ENCODE measurements at regions not wholly inside any gene's neighbourhood (a gene's known extent, or its start where the extent isn't known, plus 50 kb on each side); places are given as distances from the start of the nearest gene placed in this dataset.
A peak's percentile ranks its signal among the peaks of the same experiment; 100 is the strongest.

DNA sequence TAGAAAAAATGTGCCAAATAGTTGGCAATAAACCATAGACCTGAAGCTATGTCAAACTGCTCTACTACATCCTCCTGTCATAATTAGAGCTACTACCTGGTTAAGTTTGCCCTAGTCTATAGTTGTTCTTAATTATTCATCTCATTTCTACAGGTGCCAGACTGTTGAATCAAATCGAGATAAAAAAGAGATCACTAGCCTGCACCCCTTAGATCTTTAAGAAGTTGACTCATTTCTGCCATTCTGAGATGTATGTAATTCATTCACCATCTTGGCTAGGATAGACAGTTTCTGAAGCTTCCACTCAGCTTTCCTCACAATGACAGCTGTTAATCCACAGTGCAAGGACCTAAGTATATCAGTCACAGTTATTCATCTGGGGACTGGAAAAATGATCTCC, 452.1 kb upstream of the BOD1L1 start:
- TF ChIP-seq, protein P1, sequence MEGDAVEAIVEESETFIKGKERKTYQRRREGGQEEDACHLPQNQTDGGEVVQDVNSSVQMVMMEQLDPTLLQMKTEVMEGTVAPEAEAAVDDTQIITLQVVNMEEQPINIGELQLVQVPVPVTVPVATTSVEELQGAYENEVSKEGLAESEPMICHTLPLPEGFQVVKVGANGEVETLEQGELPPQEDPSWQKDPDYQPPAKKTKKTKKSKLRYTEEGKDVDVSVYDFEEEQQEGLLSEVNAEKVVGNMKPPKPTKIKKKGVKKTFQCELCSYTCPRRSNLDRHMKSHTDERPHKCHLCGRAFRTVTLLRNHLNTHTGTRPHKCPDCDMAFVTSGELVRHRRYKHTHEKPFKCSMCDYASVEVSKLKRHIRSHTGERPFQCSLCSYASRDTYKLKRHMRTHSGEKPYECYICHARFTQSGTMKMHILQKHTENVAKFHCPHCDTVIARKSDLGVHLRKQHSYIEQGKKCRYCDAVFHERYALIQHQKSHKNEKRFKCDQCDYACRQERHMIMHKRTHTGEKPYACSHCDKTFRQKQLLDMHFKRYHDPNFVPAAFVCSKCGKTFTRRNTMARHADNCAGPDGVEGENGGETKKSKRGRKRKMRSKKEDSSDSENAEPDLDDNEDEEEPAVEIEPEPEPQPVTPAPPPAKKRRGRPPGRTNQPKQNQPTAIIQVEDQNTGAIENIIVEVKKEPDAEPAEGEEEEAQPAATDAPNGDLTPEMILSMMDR (IDR thresholded peaks at IDR 0.05; ENCODE audit: low read depth, low read length, missing control alignments), result no peak
- no peak overlapping the region for H3K4me3 ChIP-seq (ENCODE audit: low read depth, low read length)
- DNase-seq (ENCODE audit: low read depth), result no peak

DNA sequence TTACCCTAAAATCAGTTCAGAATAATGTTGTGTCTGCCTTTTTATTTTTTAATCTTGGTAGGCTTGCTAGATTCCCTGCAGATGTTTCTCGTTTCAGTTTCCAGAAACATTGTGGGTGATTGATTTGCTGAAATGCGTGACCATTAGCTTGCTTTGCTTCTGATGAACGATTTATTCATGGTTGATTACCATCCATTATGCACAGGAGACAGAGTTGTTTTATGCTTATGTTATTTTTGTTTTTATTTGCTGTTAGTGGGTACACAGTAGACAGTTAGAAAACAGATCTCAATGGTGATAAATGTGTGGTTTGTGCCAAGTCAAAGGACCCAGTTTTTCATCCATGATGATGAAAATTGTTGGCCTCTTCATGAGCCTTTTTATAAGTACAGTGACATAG, 455.6 kb upstream of the BOD1L1 start:
- DNase-seq (ENCODE audit: low read depth), result no peak
- no peak overlapping the region for H3K4me3 ChIP-seq (ENCODE audit: low read depth, low read length)
- TF ChIP-seq, protein P1 (IDR thresholded peaks at IDR 0.05; ENCODE audit: low read depth, low read length, missing control alignments), result no peak

DNA sequence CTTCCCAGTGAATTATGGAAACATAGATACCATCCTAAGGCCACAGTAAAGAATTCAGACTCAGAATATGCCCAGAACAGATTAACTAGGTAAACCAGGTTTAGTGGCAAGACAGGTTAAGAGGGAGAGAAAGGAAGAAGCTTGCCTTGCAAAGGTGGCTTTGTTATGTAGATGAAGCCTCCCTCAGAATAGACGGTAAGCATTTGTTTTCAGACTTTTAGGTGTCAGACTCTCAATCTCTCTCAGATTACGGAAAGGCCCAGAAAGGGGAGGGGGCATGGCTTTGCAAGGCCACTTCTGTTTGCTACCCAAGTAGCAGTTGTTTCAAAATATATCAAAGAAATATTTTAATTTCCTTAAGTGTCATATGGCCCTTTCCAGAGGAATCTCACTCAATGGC, 457.1 kb upstream of the BOD1L1 start:
- TF ChIP-seq, protein P1 (IDR thresholded peaks at IDR 0.05; ENCODE audit: low read depth, low read length, missing control alignments), result no peak

DNA sequence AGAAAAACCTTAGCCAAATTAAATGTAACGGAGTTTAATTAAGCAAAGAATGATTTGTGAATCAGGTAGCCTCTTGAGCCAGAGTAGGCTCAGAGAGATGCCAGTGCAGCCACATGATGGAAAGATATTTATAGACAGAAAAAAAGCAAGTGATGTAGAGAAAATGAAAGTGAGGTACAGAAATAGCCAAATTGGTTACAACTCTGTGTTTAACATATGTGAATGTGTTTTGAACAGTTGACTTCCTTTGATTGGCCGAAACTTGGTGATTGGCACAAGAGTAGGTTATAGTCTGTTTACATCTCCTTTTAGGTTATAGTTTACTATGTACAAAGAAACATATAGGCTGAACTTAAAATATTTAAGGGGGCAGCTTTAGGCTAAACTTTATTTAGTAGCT, 459.9 kb upstream of the BOD1L1 start:
- TF ChIP-seq, protein P1 (IDR thresholded peaks at IDR 0.05; ENCODE audit: low read depth, low read length, missing control alignments), result no peak
- no peak overlapping the region for H3K4me3 ChIP-seq (ENCODE audit: low read depth, low read length)
- peak; percentile 12 for DNase-seq (ENCODE audit: low read depth)

More for the DNA sequence above, 457.1 kb upstream of the BOD1L1 start:
- DNase-seq (ENCODE audit: low read depth), result no peak
- no peak overlapping the region for H3K4me3 ChIP-seq (ENCODE audit: low read depth, low read length)

DNA sequence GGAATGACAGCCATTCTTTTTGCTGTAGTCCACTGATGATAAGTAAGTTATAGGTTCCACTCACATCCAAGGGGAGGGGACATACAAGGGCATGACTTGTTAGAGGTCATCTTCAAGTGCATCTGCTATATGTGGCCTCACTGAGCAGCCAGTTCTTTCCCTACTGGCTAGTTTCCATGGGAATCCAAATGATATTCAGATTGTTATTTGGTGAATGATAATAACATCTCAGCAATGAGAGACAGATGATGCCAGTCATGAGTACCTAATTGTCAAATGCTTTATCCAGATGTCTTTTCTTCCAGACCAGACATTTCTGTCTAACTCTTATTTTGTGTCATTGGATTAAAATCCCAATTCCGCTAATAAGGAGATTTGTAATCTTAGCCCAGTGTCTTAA, 460.4 kb upstream of the BOD1L1 start:
- TF ChIP-seq, protein P1 (IDR thresholded peaks at IDR 0.05; ENCODE audit: low read depth, low read length, missing control alignments), result no peak
- H3K4me3 ChIP-seq (ENCODE audit: low read depth, low read length), result no peak overlapping the region
- no peak for DNase-seq (ENCODE audit: low read depth)

DNA sequence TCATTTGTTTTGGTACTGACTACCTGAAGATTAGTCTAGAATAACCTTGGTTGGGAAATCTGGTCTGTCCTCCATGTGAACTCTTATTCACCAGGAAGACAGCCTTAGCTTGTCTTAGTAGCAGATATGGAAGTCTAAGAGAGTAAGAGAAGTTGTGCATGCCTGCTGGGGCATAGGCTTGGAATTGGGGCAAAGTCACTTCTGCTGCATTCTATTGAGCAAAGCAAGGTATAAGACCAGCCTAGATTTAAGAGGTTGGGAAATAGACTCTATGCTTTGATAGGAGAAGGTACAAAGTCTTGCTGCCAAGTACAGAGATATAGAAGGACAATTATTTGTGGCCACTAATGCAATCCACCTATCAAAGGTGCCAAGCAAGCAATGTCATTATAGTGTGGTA, 464.0 kb upstream of the BOD1L1 start:
- TF ChIP-seq, protein P1 (IDR thresholded peaks at IDR 0.05; ENCODE audit: low read depth, low read length, missing control alignments), result no peak
- no peak overlapping the region for H3K4me3 ChIP-seq (ENCODE audit: low read depth, low read length)

DNA sequence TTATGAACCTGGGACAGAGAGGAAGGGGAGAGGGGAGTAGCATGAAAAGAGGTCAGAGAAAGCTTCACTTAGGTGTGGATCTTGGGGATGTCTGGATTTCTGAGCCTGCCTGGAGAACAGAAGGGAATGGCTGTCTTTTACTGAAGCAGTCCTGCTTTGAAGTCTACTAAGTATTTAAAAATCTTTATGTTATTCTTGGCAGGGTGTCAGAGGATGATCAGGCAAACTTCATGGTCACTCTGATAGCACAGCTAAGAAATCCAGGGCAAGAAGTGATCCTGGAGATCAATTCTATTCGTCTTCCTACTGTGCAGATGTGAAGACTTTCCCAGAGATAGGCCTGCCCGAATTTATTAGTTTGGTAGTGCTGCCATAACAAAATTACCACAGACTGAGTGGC, 464.4 kb upstream of the BOD1L1 start:
- TF ChIP-seq, protein P1 (IDR thresholded peaks at IDR 0.05; ENCODE audit: low read depth, low read length, missing control alignments), result no peak
- DNase-seq (ENCODE audit: low read depth), result no peak

More for the DNA sequence above, 464.0 kb upstream of the BOD1L1 start:
- no peak for DNase-seq (ENCODE audit: low read depth)

More for the DNA sequence above, 464.4 kb upstream of the BOD1L1 start:
- H3K4me3 ChIP-seq (ENCODE audit: low read depth, low read length), result no peak overlapping the region

Data from GM12864 (cell line).